Mammary epithelial cell (primary cell): ENCODE measurements at regions not wholly inside any gene's neighbourhood (a gene's known extent, or its start where the extent isn't known, plus 50 kb on each side); places are given as distances from the start of the nearest gene placed in this dataset.

Experiments used
- CTCF ChIP-seq, 2 donors: IDR thresholded peaks in 1 of 2; conservative IDR thresholded peaks in 1 of 2; 2 replicates each; pipeline ENCODE4 v1.5.1; 2011 to 2012; ENCODE audit warnings: inconsistent platforms in 2 of 2, low read length in 2 of 2, mild to moderate bottlenecking in 2 of 2, control low read depth in 1 of 2, low read depth in 1 of 2; ENCODE audit not compliant: insufficient read depth in 1 of 2; ENCODE audit errors: extremely low read depth in 1 of 2
- EZH2 ChIP-seq: IDR thresholded peaks from 2 replicates; pipeline ENCODE4 v1.6.1; 2012; ENCODE audit warnings: low read length, inconsistent platforms, borderline replicate concordance

- TF ChIP-seq CTCF (conservative IDR thresholded peaks at IDR 0.05 in 1 of 2, IDR thresholded peaks at IDR 0.05 in 1 of 2; ENCODE audit: extremely low read depth in 1 of 2, insufficient read depth in 1 of 2, low read depth in 1 of 2, low read length in 2 of 2) (no peak), EZH2 (no peak)
Observed at GRCh38 chrX:115387327-115387726, 97.8 kb downstream of the LUZP4 start.
